ENCODE measurements at regions not wholly inside any gene's neighbourhood (a gene's known extent, or its start where the extent isn't known, plus 50 kb on each side); places are given as distances from the start of the nearest gene placed in this dataset.

DNA sequence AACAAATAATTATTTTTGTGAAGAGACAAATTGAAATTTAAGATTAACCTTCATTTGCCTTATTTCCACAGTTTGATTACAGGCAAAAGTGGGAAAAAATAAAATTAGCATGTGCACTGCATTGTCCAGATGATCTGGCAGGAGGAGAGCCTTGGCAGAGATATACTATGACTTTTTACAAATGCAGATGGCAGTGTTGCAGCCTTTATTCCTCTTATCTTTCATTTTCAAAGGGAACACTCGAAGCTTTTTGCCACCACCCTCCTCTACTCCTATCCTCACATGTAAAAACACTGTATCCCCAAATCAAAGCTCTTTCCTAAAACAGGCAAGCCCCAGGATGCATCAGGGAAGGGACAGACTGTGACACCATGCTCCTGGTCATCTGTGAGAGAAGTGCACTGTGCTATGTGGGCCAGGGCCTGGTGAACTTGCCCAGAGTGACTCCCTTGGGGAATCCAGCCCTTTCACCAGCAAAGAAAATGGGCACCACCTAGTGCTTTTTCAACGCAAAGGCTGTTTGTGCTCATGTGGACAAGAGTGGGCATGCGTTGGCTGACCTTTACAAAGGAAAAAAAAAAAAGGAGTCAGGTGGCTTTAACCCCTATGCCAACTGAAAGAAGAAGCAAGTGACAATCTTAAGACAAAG is 74.7 kb upstream of the ETAA1 start:
- 82% methylated on average over 3 of the region's 3 CpGs for WGBS (ENCODE audit: insufficient coverage)
- intact Hi-C loops (cut with micrococcal nuclease), result no loop called here
- H3K36me3 Mint-ChIP-seq, result no peaks in the 10 kb centered on the region

DNA sequence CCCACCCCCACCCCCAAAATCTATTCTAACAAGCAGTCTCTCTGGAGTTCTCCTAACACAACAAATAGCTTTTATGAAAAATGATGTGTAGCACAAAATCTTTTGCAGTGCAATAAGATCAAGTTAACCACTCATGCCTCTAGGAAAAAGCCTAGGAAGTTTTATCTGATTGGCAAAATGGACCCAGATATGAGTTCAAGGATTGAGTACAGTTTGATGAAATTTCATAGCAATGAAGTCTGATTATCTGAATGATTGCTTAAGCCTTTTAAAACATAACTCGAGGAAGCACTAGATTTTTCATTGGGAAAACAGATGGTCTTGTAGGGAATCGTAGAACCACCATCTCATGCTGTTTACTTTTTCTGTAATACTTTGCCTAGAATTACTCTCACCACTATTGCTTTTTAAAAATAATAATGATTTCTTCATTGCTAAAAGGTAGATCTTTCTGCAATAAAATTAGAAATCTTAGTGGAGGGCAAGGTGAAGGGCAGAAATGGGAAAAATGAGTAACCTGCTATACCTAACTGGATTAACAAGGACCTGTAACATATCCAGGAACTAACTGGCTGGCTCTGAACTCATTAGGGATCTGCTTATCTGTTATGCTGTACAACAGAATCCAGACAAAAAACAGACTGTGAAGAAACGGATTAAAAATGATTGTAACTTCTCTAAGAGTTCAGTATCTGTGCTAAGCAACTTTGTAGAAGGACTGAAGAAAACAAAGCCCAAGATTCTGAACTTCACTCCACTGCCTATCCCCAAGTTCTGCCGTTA is 73.7 kb upstream of the ETAA1 start:
- H3K27ac Mint-ChIP-seq, result no peak overlapping the region
- H3K36me3 ChIP-seq (ENCODE audit: control insufficient read depth, insufficient read depth, low read length), result no peaks in the 10 kb centered on the region
- no peak overlapping the region for H3K4me3 Mint-ChIP-seq
- TF ChIP-seq, protein P1, sequence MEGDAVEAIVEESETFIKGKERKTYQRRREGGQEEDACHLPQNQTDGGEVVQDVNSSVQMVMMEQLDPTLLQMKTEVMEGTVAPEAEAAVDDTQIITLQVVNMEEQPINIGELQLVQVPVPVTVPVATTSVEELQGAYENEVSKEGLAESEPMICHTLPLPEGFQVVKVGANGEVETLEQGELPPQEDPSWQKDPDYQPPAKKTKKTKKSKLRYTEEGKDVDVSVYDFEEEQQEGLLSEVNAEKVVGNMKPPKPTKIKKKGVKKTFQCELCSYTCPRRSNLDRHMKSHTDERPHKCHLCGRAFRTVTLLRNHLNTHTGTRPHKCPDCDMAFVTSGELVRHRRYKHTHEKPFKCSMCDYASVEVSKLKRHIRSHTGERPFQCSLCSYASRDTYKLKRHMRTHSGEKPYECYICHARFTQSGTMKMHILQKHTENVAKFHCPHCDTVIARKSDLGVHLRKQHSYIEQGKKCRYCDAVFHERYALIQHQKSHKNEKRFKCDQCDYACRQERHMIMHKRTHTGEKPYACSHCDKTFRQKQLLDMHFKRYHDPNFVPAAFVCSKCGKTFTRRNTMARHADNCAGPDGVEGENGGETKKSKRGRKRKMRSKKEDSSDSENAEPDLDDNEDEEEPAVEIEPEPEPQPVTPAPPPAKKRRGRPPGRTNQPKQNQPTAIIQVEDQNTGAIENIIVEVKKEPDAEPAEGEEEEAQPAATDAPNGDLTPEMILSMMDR (IDR thresholded peaks at IDR 0.05), result no peak
- no peaks in the 10 kb centered on the region for H3K4me1 ChIP-seq (ENCODE audit: control insufficient read depth, insufficient read depth, low read length)
- H3K27ac ChIP-seq (ENCODE audit: low read length), result no peak overlapping the region
- H3K4me1 Mint-ChIP-seq, result no peaks in the 10 kb centered on the region
- no peaks in the 10 kb centered on the region for H3K27me3 ChIP-seq (ENCODE audit: control insufficient read depth, insufficient read depth, low read length)
- H3K9me3 ChIP-seq (ENCODE audit: control insufficient read depth, insufficient read depth, low read length), result no peaks in the 10 kb centered on the region
- no peak for ATAC-seq
- no peak overlapping the region for H3K4me3 ChIP-seq (ENCODE audit: low read length)
- peaks cover 4 to 13% of the 10 kb centered on the region in 2 donors for H3K27me3 Mint-ChIP-seq (ENCODE audit: low read depth in 2 of 2)
- no peak for DNase-seq
- intact Hi-C loops (cut with micrococcal nuclease), result no loop called here
- no peaks in the 10 kb centered on the region for H3K9me3 Mint-ChIP-seq
- H3K36me3 Mint-ChIP-seq, result no peaks in the 10 kb centered on the region
- WGBS (ENCODE audit: insufficient coverage), result 94% methylated on average over 3 of the region's 4 CpGs

More for the DNA sequence above, 74.7 kb upstream of the ETAA1 start:
- ATAC-seq (no peak), DNase-seq (no peak)
- Mint-ChIP-seq H3K27ac (no peak overlapping the region), H3K4me1 (no peaks in the 10 kb centered on the region), H3K9me3 (no peaks in the 10 kb centered on the region), H3K4me3 (no peak overlapping the region), H3K27me3 (ENCODE audit: low read depth in 2 of 2) (peaks cover 4 to 13% of the 10 kb centered on the region in 2 donors)
- no peak overlapping the region for H3K4me3 ChIP-seq (ENCODE audit: low read length)
- H3K9me3 ChIP-seq (ENCODE audit: control insufficient read depth, insufficient read depth, low read length), result no peaks in the 10 kb centered on the region
- no peaks in the 10 kb centered on the region for H3K36me3 ChIP-seq (ENCODE audit: control insufficient read depth, insufficient read depth, low read length)
- H3K27me3 ChIP-seq (ENCODE audit: control insufficient read depth, insufficient read depth, low read length), result no peaks in the 10 kb centered on the region
- no peaks in the 10 kb centered on the region for H3K4me1 ChIP-seq (ENCODE audit: control insufficient read depth, insufficient read depth, low read length)
- H3K27ac ChIP-seq (ENCODE audit: low read length), result no peak overlapping the region
- TF ChIP-seq, protein P1 (IDR thresholded peaks at IDR 0.05), result no peak

DNA sequence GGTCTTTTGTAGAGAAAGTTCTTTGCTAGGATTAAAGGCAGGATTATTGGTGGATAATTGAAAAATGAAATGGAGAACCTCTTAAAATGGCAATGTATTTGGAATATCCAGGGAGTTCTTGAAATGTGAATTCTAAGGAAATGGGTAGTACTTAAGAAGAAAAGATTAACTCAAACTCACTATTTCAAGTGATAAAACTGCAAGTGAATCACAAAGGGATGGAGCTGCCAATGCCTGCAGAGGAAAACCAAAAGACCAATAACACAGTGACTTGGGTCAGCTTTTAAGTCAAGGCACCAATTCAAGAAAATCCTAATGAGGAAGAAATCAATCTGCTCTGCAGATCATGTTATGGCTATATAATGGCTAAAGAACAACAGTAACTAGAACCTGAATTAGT is 67.6 kb upstream of the ETAA1 start:
- Histone ChIP-seq H3K4me1 (ENCODE audit: control insufficient read depth, insufficient read depth, low read length) (no peaks in the 10 kb centered on the region), H3K27ac (ENCODE audit: low read length) (no peak overlapping the region), H3K4me3 (ENCODE audit: low read length) (no peak overlapping the region), H3K9me3 (ENCODE audit: control insufficient read depth, insufficient read depth, low read length) (no peaks in the 10 kb centered on the region), H3K27me3 (ENCODE audit: control insufficient read depth, insufficient read depth, low read length) (peaks cover 2% of the 10 kb centered on the region), H3K36me3 (ENCODE audit: control insufficient read depth, insufficient read depth, low read length) (no peaks in the 10 kb centered on the region)
- ATAC-seq (no peak), DNase-seq (no peak)
- H3K9me3 Mint-ChIP-seq, result no peaks in the 10 kb centered on the region
- H3K27ac Mint-ChIP-seq, result no peak overlapping the region
- H3K4me1 Mint-ChIP-seq, result no peaks in the 10 kb centered on the region
- TF ChIP-seq, protein P1 (IDR thresholded peaks at IDR 0.05), result no peak
- no peak overlapping the region for H3K4me3 Mint-ChIP-seq
- peaks cover 16 to 33% of the 10 kb centered on the region in 2 donors for H3K27me3 Mint-ChIP-seq (ENCODE audit: low read depth in 2 of 2)
- intact Hi-C loops (cut with micrococcal nuclease), result no loop called here
- H3K36me3 Mint-ChIP-seq, result no peaks in the 10 kb centered on the region

Measured in natural killer cell (primary cell).